ENCODE measurements at regions not wholly inside any gene's neighbourhood (a gene's known extent, or its start where the extent isn't known, plus 50 kb on each side); places are given as distances from the start of the nearest gene placed in this dataset.

DNA sequence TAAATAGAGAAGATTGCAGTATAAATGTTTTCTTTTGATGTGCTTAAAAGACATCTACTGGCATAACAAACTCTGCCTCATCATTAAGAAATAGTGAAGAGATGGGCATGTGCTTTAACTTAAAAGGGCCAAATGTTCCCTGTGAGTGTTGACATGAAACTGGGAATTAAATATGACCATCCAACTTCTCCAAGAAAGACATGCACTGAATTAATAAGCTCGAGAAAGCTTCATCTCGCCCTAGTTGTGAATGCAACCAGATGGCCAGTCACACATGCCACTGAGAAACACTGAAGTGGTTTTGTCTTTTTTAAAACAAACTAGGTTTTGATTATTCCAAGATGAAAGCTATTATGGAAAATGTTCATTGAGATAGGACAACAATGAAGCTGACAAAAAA, 479.2 kb downstream of the RIT2 start:
- TF ChIP-seq ZFX (IDR thresholded peaks at IDR 0.05) (no peak), CTCF (conservative IDR thresholded peaks at IDR 0.05) (no peak)
- no peak overlapping the region for H3K27ac ChIP-seq

- H3K27ac ChIP-seq = no peak overlapping the region
- TF ChIP-seq CTCF (conservative IDR thresholded peaks at IDR 0.05) = no peak
- no peak for TF ChIP-seq ZFX (IDR thresholded peaks at IDR 0.05)
Observed at GRCh38 chr18:42640160-42640559, 475.3 kb downstream of the RIT2 start.

DNA sequence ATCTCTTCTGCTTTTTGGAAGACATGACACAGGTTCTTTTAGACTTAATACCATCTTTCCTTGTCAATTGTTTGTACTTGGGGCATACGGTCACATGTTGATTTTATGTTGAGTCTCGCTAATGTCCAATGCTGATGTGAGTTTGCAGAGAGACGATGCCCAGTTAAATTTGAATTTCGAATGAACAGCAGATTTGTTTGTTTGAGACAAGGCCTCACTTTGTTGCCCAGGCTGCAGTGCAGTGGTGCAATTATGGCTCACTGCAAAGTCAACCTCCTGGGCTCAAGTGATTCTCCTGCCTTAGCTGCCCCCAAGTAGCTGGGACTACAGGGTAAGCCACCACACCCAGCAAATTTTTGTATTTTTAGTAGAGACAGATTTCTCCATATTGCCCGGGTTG, 473.5 kb downstream of the RIT2 start:
- no peak for TF ChIP-seq ZFX (IDR thresholded peaks at IDR 0.05)
- no peak overlapping the region; the same call in 1 of the 2 replicates for H3K27ac ChIP-seq

DNA sequence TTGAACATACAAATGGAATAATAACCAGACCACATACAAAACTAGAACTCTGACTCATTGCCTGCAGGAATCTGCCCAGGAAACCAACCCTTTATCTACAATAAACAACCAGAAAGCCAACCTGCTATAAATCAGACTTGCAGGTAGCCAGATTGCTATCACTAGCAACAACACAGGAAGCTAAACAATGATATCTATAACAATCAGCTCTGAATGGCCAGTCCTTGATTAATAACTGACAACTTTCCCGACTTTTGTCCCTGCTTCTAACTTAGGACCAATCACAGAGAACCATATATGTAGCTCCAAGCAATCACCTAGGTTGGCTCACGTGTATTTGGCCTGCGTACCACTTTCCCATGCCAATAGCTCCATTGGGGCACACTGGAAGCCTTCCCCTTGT, 470.8 kb downstream of the RIT2 start:
- TF ChIP-seq ZFX (IDR thresholded peaks at IDR 0.05) = no peak
- no peak for TF ChIP-seq CTCF (conservative IDR thresholded peaks at IDR 0.05)

DNA sequence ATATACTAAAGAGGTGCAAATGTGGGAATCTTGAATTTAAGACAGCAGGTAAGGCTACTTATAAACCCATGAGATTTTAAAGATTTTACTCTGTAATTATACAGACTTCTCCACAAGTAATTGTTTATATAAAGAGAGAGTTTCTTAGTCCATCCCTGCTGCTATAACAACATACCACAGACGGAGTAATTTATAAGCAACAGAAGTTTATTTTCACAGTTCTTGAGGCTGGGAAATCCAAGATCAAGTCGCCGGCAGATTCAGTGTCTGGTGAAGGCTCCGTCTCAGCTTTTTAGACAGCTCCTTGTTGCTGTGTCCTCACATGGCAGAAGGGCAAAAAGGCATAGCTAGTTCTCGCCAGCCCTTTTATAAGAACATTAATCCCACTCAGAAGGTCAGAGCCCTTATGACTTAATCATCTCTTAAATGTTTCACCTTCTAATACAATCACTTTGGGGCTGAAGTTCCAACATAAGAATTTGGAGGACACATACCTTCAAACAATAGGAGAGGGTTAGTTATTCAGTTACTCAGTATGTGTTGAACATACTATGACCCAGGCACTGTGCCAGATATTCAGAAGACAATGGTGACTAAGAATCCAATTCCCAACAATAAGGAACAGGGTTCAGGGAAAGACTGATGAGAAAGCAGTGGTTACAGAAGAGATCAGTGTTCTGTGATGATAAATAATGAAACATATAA, 466.0 kb downstream of the RIT2 start:
- no peak for TF ChIP-seq ZFX (IDR thresholded peaks at IDR 0.05)
- TF ChIP-seq CTCF (conservative IDR thresholded peaks at IDR 0.05) = no peak
- no peak overlapping the region for H3K27ac ChIP-seq

More for the DNA sequence above, 470.8 kb downstream of the RIT2 start:
- H3K27ac ChIP-seq = peak overlapping the region; percentile 39; the same call in 1 of the 2 replicates

DNA sequence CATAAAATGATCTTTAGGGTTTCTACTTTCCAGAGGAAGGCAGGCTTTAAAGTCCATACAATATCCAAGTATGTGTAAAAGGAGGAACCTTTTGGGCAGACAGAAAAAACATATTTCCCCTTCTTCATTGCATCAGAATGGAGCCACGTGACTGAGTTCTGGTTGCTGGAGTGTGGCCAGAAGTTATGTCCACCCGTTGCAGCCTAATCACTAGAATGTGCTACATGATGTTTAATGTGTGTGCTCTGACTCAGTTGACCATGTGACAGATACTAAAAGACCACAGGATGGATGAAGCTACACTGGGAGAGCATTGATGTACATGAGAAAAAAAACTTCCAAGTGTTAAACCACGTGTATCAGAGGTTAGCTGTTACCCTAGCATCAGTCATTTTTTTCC, 460.9 kb downstream of the RIT2 start:
- no peak overlapping the region for H3K27ac ChIP-seq
- no peak for TF ChIP-seq CTCF (conservative IDR thresholded peaks at IDR 0.05)

- TF ChIP-seq ZFX (IDR thresholded peaks at IDR 0.05) (no peak), CTCF (conservative IDR thresholded peaks at IDR 0.05) (no peak)
- no peak overlapping the region for H3K27ac ChIP-seq
Observed at GRCh38 chr18:42657551-42657950, 457.9 kb downstream of the RIT2 start.

GRCh38 chr18:42658171-42658570, 457.3 kb downstream of the RIT2 start:
- TF ChIP-seq CTCF (conservative IDR thresholded peaks at IDR 0.05) (no peak), ZFX (IDR thresholded peaks at IDR 0.05) (no peak)

More at GRCh38 chr18:42658171-42658570, 457.3 kb downstream of the RIT2 start:
- H3K27ac ChIP-seq = no peak overlapping the region

Measured in C4-2B (cell line).